ENCODE measurements at regions not wholly inside any gene's neighbourhood (a gene's known extent, or its start where the extent isn't known, plus 50 kb on each side); places are given as distances from the start of the nearest gene placed in this dataset.

DNA sequence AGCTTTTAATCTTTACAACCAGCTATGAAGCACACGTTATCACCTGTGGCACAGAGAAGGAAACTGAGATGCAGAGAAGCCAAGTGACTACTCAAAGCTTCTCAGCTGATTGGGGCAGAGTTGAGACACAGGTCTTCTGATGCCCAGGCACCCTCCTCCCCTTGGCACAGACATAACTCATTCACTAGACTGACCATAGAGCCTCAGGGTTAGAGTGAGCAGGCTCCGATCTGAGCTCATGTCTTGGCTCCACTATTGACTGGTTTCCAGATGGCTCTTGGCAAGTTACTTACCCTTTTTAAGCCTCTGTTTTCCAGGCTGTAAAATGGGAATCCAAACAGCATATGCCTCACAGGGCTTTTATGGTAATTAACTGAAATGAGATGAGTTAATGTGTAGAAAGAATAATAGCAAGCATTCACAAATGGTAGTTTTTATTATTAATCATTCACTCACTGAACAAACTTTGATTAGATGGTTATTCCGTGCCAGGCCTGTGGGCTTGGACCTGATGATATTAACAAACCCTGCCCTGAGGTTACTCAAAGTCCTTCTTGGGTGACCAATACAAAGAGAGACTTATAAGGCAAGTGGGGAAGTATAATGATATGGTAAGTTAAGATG is 184.3 kb downstream of the ANXA2 start:
- no peak overlapping the region for H3K4me3 ChIP-seq (ENCODE audit: insufficient read depth, low read length)
- H3K36me3 ChIP-seq (ENCODE audit: insufficient read depth, low read length): no peaks in the 10 kb centered on the region
- H3K9me3 ChIP-seq (ENCODE audit: low read depth, low read length): no peaks in the 10 kb centered on the region
- TF ChIP-seq, protein P1, sequence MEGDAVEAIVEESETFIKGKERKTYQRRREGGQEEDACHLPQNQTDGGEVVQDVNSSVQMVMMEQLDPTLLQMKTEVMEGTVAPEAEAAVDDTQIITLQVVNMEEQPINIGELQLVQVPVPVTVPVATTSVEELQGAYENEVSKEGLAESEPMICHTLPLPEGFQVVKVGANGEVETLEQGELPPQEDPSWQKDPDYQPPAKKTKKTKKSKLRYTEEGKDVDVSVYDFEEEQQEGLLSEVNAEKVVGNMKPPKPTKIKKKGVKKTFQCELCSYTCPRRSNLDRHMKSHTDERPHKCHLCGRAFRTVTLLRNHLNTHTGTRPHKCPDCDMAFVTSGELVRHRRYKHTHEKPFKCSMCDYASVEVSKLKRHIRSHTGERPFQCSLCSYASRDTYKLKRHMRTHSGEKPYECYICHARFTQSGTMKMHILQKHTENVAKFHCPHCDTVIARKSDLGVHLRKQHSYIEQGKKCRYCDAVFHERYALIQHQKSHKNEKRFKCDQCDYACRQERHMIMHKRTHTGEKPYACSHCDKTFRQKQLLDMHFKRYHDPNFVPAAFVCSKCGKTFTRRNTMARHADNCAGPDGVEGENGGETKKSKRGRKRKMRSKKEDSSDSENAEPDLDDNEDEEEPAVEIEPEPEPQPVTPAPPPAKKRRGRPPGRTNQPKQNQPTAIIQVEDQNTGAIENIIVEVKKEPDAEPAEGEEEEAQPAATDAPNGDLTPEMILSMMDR (IDR thresholded peaks at IDR 0.05; ENCODE audit: extremely low read depth, low read depth, low read length): no peak
- DNase-seq (ENCODE audit: insufficient read length, low spot score, missing footprints): peak; percentile 50
- H3K27me3 ChIP-seq (ENCODE audit: insufficient read depth, low read length): peaks cover 7% of the 10 kb centered on the region
- no peaks in the 10 kb centered on the region for H4K20me1 ChIP-seq (ENCODE audit: insufficient read depth, low read length)
- no peaks in the 10 kb centered on the region for H3K4me1 ChIP-seq (ENCODE audit: insufficient read depth, low read length)
- H3K4me2 ChIP-seq (ENCODE audit: insufficient read depth, low read length): no peak overlapping the region
- no peak overlapping the region for H2AFZ ChIP-seq (ENCODE audit: low read length)
- no peak overlapping the region for H3K27ac ChIP-seq (ENCODE audit: low read depth, low read length)
- no peaks in the 10 kb centered on the region for H3K79me2 ChIP-seq (ENCODE audit: insufficient read depth, low read length)

DNA sequence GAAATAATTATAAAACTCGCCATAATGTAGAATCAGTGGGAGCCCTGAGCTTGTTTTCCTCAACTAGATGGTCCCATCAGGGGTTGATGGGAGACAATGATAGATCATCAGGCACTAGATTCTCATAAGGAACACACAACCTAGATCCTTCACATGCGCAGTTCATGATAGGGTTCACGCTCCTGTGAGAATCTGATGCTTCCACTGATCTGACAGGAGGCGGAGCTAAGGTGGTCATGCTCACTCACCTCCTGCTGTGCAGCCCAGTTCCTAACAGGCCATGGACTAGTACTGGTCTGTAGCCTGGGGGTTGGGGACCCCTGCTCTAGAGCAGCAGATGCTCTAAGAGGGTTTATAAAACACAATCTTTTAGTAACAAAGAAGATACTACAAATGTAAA is 183.6 kb downstream of the ANXA2 start:
- no peak overlapping the region for H3K4me3 ChIP-seq (ENCODE audit: insufficient read depth, low read length)
- no peaks in the 10 kb centered on the region for H3K9me3 ChIP-seq (ENCODE audit: low read depth, low read length)
- no peak overlapping the region for H3K27ac ChIP-seq (ENCODE audit: low read depth, low read length)
- H2AFZ ChIP-seq (ENCODE audit: low read length): no peak overlapping the region
- H3K36me3 ChIP-seq (ENCODE audit: insufficient read depth, low read length): no peaks in the 10 kb centered on the region
- no peaks in the 10 kb centered on the region for H3K79me2 ChIP-seq (ENCODE audit: insufficient read depth, low read length)
- TF ChIP-seq, protein P1 (IDR thresholded peaks at IDR 0.05; ENCODE audit: extremely low read depth, low read depth, low read length): no peak
- H4K20me1 ChIP-seq (ENCODE audit: insufficient read depth, low read length): no peaks in the 10 kb centered on the region
- peaks cover 7% of the 10 kb centered on the region for H3K27me3 ChIP-seq (ENCODE audit: insufficient read depth, low read length)
- no peak overlapping the region for H3K4me2 ChIP-seq (ENCODE audit: insufficient read depth, low read length)
- no peaks in the 10 kb centered on the region for H3K4me1 ChIP-seq (ENCODE audit: insufficient read depth, low read length)
- no peak for DNase-seq (ENCODE audit: insufficient read length, low spot score, missing footprints)

DNA sequence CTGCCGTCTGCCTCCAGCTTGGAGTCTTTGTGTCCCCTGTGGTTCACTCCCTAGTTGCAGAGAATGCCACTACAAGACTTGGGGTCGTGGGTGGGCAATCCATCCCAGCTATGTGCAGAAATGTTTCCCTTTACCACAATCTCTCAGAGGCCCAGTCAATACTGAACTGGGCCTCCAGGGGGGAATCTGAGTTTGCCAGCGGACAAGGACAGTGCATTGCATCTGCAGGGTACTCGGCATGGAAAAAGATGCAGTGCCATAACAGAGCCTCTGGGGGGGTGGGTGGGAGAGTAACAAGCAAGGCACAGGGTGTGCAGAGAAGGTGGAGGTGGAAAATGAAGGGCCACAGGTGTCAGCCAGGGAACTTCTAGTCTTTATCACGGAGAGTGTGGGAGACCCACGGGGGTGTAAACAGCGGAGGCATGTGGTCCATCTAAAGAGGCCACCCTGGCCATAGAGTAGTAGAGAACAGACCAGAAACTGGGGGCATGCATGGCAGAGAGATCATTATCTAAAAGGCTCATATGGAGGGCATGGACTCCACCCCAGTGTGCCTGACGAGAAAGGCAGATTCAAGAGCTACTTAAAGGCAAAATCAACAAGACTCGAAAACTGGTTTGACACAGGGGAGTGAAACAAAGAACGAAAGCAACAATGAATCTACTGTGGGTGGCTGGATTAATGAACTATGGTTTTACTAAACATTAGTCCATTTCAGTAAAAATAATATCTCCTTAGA is 182.4 kb downstream of the ANXA2 start:
- Histone ChIP-seq H3K9me3 (ENCODE audit: low read depth, low read length) (no peaks in the 10 kb centered on the region), H3K27ac (ENCODE audit: low read depth, low read length) (no peak overlapping the region), H3K4me2 (ENCODE audit: insufficient read depth, low read length) (no peak overlapping the region), H3K4me1 (ENCODE audit: insufficient read depth, low read length) (no peaks in the 10 kb centered on the region), H3K79me2 (ENCODE audit: insufficient read depth, low read length) (no peaks in the 10 kb centered on the region), H4K20me1 (ENCODE audit: insufficient read depth, low read length) (no peaks in the 10 kb centered on the region), H3K27me3 (ENCODE audit: insufficient read depth, low read length) (peaks cover 10% of the 10 kb centered on the region), H2AFZ (ENCODE audit: low read length) (no peak overlapping the region), H3K4me3 (ENCODE audit: insufficient read depth, low read length) (no peak overlapping the region), H3K36me3 (ENCODE audit: insufficient read depth, low read length) (no peaks in the 10 kb centered on the region)
- DNase-seq (ENCODE audit: insufficient read length, low spot score, missing footprints): no peak
- TF ChIP-seq, protein P1 (IDR thresholded peaks at IDR 0.05; ENCODE audit: extremely low read depth, low read depth, low read length): no peak

DNA sequence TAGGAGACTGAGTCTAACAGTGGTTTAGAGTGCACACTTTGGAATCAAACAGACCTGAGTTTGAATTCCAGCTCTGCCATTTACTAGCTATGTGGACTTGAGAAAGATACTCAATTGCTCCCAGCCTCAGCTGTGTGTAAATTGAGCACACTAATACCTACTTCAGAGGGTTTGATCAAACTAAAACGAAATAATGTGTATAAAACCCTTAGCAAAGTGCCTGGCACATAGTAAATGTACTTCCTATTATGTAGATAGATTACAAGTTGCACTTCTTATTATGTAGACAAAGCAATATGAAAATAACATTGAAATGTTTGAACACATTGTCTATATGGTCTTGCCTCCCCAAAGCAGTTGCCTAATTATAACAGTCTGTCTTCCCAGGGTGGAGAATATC is 180.6 kb downstream of the ANXA2 start:
- Histone ChIP-seq H3K4me2 (ENCODE audit: insufficient read depth, low read length) (no peak overlapping the region), H3K9me3 (ENCODE audit: low read depth, low read length) (no peaks in the 10 kb centered on the region), H4K20me1 (ENCODE audit: insufficient read depth, low read length) (no peaks in the 10 kb centered on the region), H3K4me3 (ENCODE audit: insufficient read depth, low read length) (no peak overlapping the region), H3K27ac (ENCODE audit: low read depth, low read length) (no peak overlapping the region), H3K27me3 (ENCODE audit: insufficient read depth, low read length) (peaks cover 12% of the 10 kb centered on the region), H3K79me2 (ENCODE audit: insufficient read depth, low read length) (no peaks in the 10 kb centered on the region), H3K4me1 (ENCODE audit: insufficient read depth, low read length) (no peaks in the 10 kb centered on the region), H3K36me3 (ENCODE audit: insufficient read depth, low read length) (no peaks in the 10 kb centered on the region), H2AFZ (ENCODE audit: low read length) (no peak overlapping the region)
- no peak for DNase-seq (ENCODE audit: insufficient read length, low spot score, missing footprints)
- TF ChIP-seq, protein P1 (IDR thresholded peaks at IDR 0.05; ENCODE audit: extremely low read depth, low read depth, low read length): no peak

Measured in osteoblast (primary cell).